Transverse colon (tissue), 4 donors: ENCODE measurements at regions not wholly inside any gene's neighbourhood (a gene's known extent, or its start where the extent isn't known, plus 50 kb on each side); places are given as distances from the start of the nearest gene placed in this dataset.

Source experiments
- DNase-seq: peaks from one replicate; pipeline ENCODE4 v3.0.0-alpha.2; 2019
- H3K27ac ChIP-seq, 4 donors: fragments of 200-600 bp; sonication (generic); 2 replicates each; pipeline ENCODE4 v1.5.1; 2016 to 2018; ENCODE audit warnings: inconsistent platforms in 4 of 4
- H3K27me3 ChIP-seq: fragments of 200-600 bp; sonication (generic); 2 replicates; pipeline ENCODE4 v1.5.1; 2017; ENCODE audit warnings: inconsistent platforms
- H3K36me3 ChIP-seq, 4 donors: fragments of 200-600 bp; sonication (generic); 2 replicates each; pipeline ENCODE4 v1.5.1; 2017 to 2019; ENCODE audit warnings: inconsistent platforms in 4 of 4
- H3K4me1 ChIP-seq, 4 donors: fragments of 200-600 bp; sonication (generic); 2 replicates each; pipeline ENCODE4 v1.5.1; 2017 to 2020; ENCODE audit warnings: inconsistent platforms in 4 of 4
- H3K4me3 ChIP-seq, 4 donors: fragments of 200-600 bp; sonication (generic); 1 replicate in 1 of 4; 2 replicates in 3 of 4; pipeline versions ENCODE4 v1.5.1 to v1.6.1; 2017 to 2019; ENCODE audit warnings: inconsistent platforms in 4 of 4
- H3K9me3 ChIP-seq, 2 donors: fragments of 200-600 bp; sonication (generic); 2 replicates each; pipeline ENCODE4 v1.5.1; 2017 to 2019; ENCODE audit warnings: inconsistent platforms in 2 of 2
- EP300 ChIP-seq: sonication (generic); formaldehyde crosslinking; IDR thresholded peaks from one replicate; pipeline ENCODE4 v1.6.1; 2017; ENCODE audit warnings: antibody characterized with exemption, low read depth
- POLR2A ChIP-seq: fragments of 450-650 bp; IDR thresholded peaks from one replicate; pipeline ENCODE4 v1.6.1; 2016; ENCODE audit warnings: antibody characterized with exemption, mild to moderate bottlenecking, moderate library complexity
- POLR2AphosphoS5 ChIP-seq, 3 donors: sonication (generic); formaldehyde crosslinking; IDR thresholded peaks; one replicate each; pipeline ENCODE4 v1.6.1; 2016; ENCODE audit warnings: antibody characterized with exemption in 3 of 3
- WGBS, 2 donors: methylation state at CpG; one replicate each; pipeline ENCODE4 v1.1.5; 2018; ENCODE audit warnings: low coverage in 1 of 2; 5-methylcytosine and 5-hydroxymethylcytosine counted together
- in situ Hi-C, 4 donors: fragments of 200-750 bp; cut with MboI; loops; one replicate each; pipeline versions ENCODE4 v1.15.0 to v1.15.1; 2017; ENCODE audit warnings: low sequenced_read_pairs in 3 of 4, low pct_ligation_motif_present in 1 of 4, low pct_unique_long_range_greater_than_20kb in 1 of 4
- intact Hi-C: fragments of 100-400 bp; cut with DNase I; formaldehyde crosslinking; loops from one replicate; pipeline ENCODE4 v1.15.1; 2023; ENCODE audit warnings: low total_unique reads
- TF ChIP-seq, protein P1 (sequence below), 5 experiments: fragments of 200-600 bp in 3 of 5; fragments of 450-650 bp in 2 of 5; sonication (generic) in 3 of 5; IDR thresholded peaks; 1 replicate in 2 of 5; 2 replicates in 3 of 5; pipeline ENCODE4 v1.5.1; 2016 to 2017; ENCODE audit warnings: antibody characterized with exemption in 5 of 5, inconsistent platforms in 3 of 5, mild to moderate bottlenecking in 2 of 5, moderate library complexity in 1 of 5

DNA sequence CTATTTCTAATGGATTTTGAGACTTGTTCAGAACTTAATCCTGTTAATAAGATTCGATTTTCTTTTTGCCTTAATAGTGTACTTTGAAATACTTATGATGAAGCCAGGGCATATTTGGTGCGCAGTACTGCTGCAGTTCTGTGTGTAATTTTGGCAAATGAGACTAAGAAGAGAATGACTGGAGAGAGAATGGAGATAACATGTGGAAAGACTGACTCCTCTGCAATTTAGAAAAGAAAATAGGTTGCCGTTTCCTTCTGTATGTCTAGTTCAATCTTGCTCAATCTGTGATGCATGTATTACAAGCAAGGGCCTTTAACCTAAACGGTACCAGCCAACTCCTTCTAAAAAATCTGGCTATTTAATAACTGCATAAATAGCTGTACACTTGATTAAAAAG is 285.1 kb upstream of the CDH11 start:
- intact Hi-C loops, result no loop called here
- WGBS, 2 donors, result 53 to 58% methylated on average over 4 of the region's 4 CpGs
- Histone ChIP-seq H3K27me3 (no peaks in the 10 kb centered on the region), H3K4me3 (no peak overlapping the region), H3K36me3 (no peaks in the 10 kb centered on the region), H3K9me3 (no peaks in the 10 kb centered on the region), H3K27ac (no peak overlapping the region), H3K4me1 (no peaks in the 10 kb centered on the region)
- DNase-seq, result no peak
- TF ChIP-seq EP300 (no peak), POLR2A (no peak)
- TF ChIP-seq, protein P1, sequence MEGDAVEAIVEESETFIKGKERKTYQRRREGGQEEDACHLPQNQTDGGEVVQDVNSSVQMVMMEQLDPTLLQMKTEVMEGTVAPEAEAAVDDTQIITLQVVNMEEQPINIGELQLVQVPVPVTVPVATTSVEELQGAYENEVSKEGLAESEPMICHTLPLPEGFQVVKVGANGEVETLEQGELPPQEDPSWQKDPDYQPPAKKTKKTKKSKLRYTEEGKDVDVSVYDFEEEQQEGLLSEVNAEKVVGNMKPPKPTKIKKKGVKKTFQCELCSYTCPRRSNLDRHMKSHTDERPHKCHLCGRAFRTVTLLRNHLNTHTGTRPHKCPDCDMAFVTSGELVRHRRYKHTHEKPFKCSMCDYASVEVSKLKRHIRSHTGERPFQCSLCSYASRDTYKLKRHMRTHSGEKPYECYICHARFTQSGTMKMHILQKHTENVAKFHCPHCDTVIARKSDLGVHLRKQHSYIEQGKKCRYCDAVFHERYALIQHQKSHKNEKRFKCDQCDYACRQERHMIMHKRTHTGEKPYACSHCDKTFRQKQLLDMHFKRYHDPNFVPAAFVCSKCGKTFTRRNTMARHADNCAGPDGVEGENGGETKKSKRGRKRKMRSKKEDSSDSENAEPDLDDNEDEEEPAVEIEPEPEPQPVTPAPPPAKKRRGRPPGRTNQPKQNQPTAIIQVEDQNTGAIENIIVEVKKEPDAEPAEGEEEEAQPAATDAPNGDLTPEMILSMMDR (IDR thresholded peaks at IDR 0.05), result no peak
- in situ Hi-C loops, result no loop called here

DNA sequence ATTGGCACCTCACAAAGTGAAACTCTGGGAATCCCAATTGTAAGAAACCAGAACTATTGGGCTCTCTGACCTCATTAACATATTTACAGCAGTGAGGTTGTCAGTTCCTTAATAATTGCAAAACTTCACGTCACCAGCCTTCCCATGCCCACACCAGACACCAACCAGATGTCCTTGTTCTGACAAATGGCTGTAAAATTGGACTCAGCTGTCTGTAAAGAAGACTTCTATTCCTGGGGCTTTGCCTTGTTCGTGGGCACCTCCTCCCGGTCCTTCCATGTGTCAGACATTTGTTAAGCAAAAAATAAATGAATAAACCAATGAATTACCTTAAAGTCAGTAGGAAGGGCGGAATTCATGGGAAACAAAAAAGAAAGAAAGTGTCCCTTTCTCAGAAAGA is 284.3 kb upstream of the CDH11 start:
- intact Hi-C loops, result no loop called here
- TF ChIP-seq, protein P1 (IDR thresholded peaks at IDR 0.05), result no peak
- no peak for TF ChIP-seq EP300
- no peak for TF ChIP-seq POLR2A
- TF ChIP-seq POLR2AphosphoS5 (IDR thresholded peaks at IDR 0.05), result no peak
- 62% methylated on average over 4 of the region's 4 CpGs for WGBS, 2 donors
- in situ Hi-C loops, result no loop called here
- Histone ChIP-seq H3K27ac (no peak overlapping the region), H3K27me3 (no peaks in the 10 kb centered on the region), H3K4me1 (no peaks in the 10 kb centered on the region), H3K9me3 (no peaks in the 10 kb centered on the region), H3K36me3 (no peaks in the 10 kb centered on the region), H3K4me3 (no peak overlapping the region)
- DNase-seq, result no peak

DNA sequence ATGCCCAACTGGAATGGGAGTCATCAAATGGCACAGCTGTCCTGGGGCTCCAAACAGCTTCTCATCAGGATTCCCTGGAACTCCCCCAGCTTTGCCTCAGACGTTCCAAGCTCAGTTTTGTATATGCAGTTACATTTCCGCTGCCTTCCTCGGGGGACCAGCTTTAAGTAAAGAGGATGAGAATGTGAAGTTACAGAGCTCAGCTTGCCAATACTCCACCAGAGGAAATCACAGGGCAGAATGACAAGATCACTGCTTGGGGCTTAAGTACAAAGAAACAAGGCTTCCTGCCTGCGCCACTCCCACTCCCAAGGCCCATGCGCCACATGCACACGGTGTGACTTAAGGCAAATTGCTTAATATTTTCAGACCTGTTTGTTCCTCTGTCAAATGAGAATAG is 272.4 kb upstream of the CDH11 start:
- Histone ChIP-seq H3K4me1 (no peaks in the 10 kb centered on the region), H3K27ac (no peak overlapping the region), H3K36me3 (no peaks in the 10 kb centered on the region), H3K9me3 (no peaks in the 10 kb centered on the region), H3K4me3 (no peak overlapping the region), H3K27me3 (no peaks in the 10 kb centered on the region)
- no peak for DNase-seq
- intact Hi-C loops, result no loop called here
- TF ChIP-seq POLR2A (no peak), POLR2AphosphoS5 (IDR thresholded peaks at IDR 0.05) (no peak), EP300 (no peak)
- TF ChIP-seq, protein P1 (IDR thresholded peaks at IDR 0.05), result no peak
- WGBS, 2 donors, result 72% methylated on average over 6 of the region's 6 CpGs; no CpG with 5 or more reads in 1 of the 2 donors
- in situ Hi-C loops, result no loop called here

DNA sequence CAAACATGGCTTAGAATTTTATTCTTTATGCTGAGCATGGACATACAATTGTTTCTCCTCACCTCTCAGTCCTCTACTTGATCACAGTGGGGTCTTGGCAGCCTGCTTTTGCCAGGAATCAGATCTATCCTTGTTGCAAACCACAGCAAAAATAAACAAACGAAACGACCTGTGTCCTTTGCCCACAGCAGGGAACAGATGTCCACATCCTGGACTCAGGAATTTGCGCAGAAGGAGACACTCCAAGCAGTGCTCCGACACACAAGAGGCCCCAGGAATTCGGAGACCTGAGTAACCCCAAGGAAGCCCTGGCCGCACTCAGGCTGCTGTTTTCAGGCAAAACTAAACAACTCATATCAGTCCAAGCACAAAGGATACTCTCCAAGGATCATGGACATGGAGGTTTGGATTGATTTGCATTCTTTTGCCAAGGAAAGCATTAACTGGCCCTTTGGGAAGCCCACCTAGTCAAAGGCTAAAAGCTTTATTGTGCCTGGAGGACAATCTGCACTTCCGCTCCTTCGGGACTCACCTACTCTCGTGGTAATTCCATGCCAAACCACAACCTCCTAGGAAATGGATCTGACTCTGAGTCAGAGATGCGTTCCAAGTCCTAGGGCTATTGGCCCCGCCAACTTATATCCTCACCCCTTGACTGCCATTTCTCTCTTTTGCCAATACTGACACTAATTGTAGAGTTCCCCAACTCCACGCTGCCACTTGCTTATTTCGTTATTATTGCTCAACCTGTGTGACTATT is 271.1 kb upstream of the CDH11 start:
- TF ChIP-seq EP300, result no peak
- H3K9me3 ChIP-seq, result no peaks in the 10 kb centered on the region
- no peak overlapping the region for H3K4me3 ChIP-seq
- DNase-seq, result no peak
- no peak overlapping the region for H3K27ac ChIP-seq
- no peaks in the 10 kb centered on the region for H3K36me3 ChIP-seq
- no peaks in the 10 kb centered on the region for H3K27me3 ChIP-seq
- WGBS, 2 donors, result 72 to 76% methylated on average over 7 to 13 of the region's 13 CpGs
- in situ Hi-C loops (no loop called here), intact Hi-C loops (no loop called here)
- H3K4me1 ChIP-seq, result no peaks in the 10 kb centered on the region

DNA sequence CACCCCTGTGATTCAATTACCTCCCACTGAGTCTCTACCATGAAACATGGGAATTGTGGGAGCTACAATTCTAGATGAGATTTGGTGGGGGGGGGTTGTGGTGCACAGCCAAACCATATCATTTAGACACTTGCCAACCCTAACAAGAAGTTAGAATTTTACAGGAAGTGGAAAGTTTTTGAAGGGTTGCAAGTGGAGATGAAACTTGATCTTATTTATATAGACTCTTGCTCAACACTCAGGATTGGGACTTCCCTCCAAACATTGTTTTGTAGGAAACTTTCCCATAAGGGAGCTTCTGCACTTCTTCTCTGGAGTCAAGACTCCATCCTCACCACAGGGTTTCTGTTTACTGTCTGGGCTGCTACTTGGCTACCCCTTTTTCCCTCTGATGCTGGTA is 266.7 kb upstream of the CDH11 start:
- H3K4me1 ChIP-seq, result no peaks in the 10 kb centered on the region
- intact Hi-C loops (no loop called here), in situ Hi-C loops (no loop called here)
- H3K27me3 ChIP-seq, result no peaks in the 10 kb centered on the region
- no peaks in the 10 kb centered on the region for H3K9me3 ChIP-seq
- TF ChIP-seq POLR2A (no peak), POLR2AphosphoS5 (IDR thresholded peaks at IDR 0.05) (no peak), EP300 (no peak)
- TF ChIP-seq, protein P1 (IDR thresholded peaks at IDR 0.05), result no peak
- no peak for DNase-seq
- no peak overlapping the region for H3K27ac ChIP-seq
- H3K4me3 ChIP-seq, result no peak overlapping the region
- H3K36me3 ChIP-seq, result no peaks in the 10 kb centered on the region
